Jurkat, Clone E6-1 (cell line): ENCODE measurements at regions not wholly inside any gene's neighbourhood (a gene's known extent, or its start where the extent isn't known, plus 50 kb on each side); places are given as distances from the start of the nearest gene placed in this dataset.
A peak's percentile ranks its signal among the peaks of the same experiment; 100 is the strongest.
"Not testable (repeated sequence)": the region's sequence is repeated elsewhere in the genome, so short reads cannot be mapped to it uniquely, and the experiment has no call there.

Experiments
- DNase-seq: peaks from one replicate; pipeline ENCODE4 v3.0.0-alpha.2; 2011; ENCODE audit warnings: low read depth, low spot score
- H3K4me3 ChIP-seq: 2 replicates; pipeline ENCODE4 v1.5.1; 2011; ENCODE audit warnings: mild to moderate bottlenecking, low read length, control low read depth, moderate library complexity

GRCh38 chr2:8430628-8431027, 251.2 kb upstream of the ID2 start:
- no peak for DNase-seq
- H3K4me3 ChIP-seq = no peak overlapping the region

GRCh38 chr2:8431446-8432125, 250.3 kb upstream of the ID2 start:
- no peak overlapping the region for H3K4me3 ChIP-seq
- DNase-seq = no peak

- no peak overlapping the region for H3K4me3 ChIP-seq
- DNase-seq = no peak
Measured at GRCh38 chr2:8432706-8433336, 249.0 kb upstream of the ID2 start.

GRCh38 chr2:8433390-8433789, 248.5 kb upstream of the ID2 start:
- no peak for DNase-seq
- no peak overlapping the region for H3K4me3 ChIP-seq

GRCh38 chr2:8435608-8436007, 246.2 kb upstream of the ID2 start:
- no peak for DNase-seq
- H3K4me3 ChIP-seq = no peak overlapping the region

- no peak for DNase-seq
- no peak overlapping the region for H3K4me3 ChIP-seq
Measured at GRCh38 chr2:8436585-8436984, 245.3 kb upstream of the ID2 start.

- no peak for DNase-seq
- H3K4me3 ChIP-seq = no peak overlapping the region
Measured at GRCh38 chr2:8437228-8437948, 244.5 kb upstream of the ID2 start.

- no peak for DNase-seq
- no peak overlapping the region for H3K4me3 ChIP-seq
Measured at GRCh38 chr2:8437949-8438400, 243.9 kb upstream of the ID2 start.

- peak; percentile 8 for DNase-seq
- no peak overlapping the region for H3K4me3 ChIP-seq
Measured at GRCh38 chr2:8438476-8438875, 243.4 kb upstream of the ID2 start.

- DNase-seq = no peak
- H3K4me3 ChIP-seq = no peak overlapping the region
Measured at GRCh38 chr2:8438996-8439395, 242.9 kb upstream of the ID2 start.

- DNase-seq = no peak
- H3K4me3 ChIP-seq = no peak overlapping the region
Measured at GRCh38 chr2:8440029-8440778, 241.7 kb upstream of the ID2 start.

- no peak for DNase-seq
- H3K4me3 ChIP-seq = no peak overlapping the region
Measured at GRCh38 chr2:8441371-8441770, 240.5 kb upstream of the ID2 start.

- DNase-seq = no peak
- H3K4me3 ChIP-seq = no peak overlapping the region
Measured at GRCh38 chr2:8441986-8442385, 239.9 kb upstream of the ID2 start.

- H3K4me3 ChIP-seq = no peak overlapping the region
- no peak for DNase-seq
Measured at GRCh38 chr2:8442833-8443486, 238.9 kb upstream of the ID2 start.

GRCh38 chr2:8445580-8445979, 236.3 kb upstream of the ID2 start:
- no peak overlapping the region for H3K4me3 ChIP-seq
- DNase-seq = no peak

GRCh38 chr2:8446751-8447150, 235.1 kb upstream of the ID2 start:
- not testable (repeated sequence) for DNase-seq

GRCh38 chr2:8447610-8448221, 234.1 kb upstream of the ID2 start:
- H3K4me3 ChIP-seq = no peak overlapping the region
- DNase-seq = no peak

More at GRCh38 chr2:8446751-8447150, 235.1 kb upstream of the ID2 start:
- H3K4me3 ChIP-seq = not testable (repeated sequence)

- DNase-seq = no peak
- H3K4me3 ChIP-seq = no peak overlapping the region
Measured at GRCh38 chr2:8448824-8449556, 232.9 kb upstream of the ID2 start.
